B cell (primary cell): ENCODE measurements at regions not wholly inside any gene's neighbourhood (a gene's known extent, or its start where the extent isn't known, plus 50 kb on each side); places are given as distances from the start of the nearest gene placed in this dataset.

Experiments
- ATAC-seq: fragments of 200-7000 bp; cut with Tn5 transposase; one replicate; pipeline ENCODE4 v1.10.0; 2021; ENCODE audit warnings: low read depth, mild to moderate bottlenecking, moderate number of reproducible peaks, moderate library complexity
- CTCF ChIA-PET: fragments of 350-600 bp; sonication (Branson Sonifier 250); formaldehyde crosslinking; loops from one replicate; lab custom pipeline; 2021; ENCODE audit warnings: antibody characterized with exemption, inconsistent platforms; lab: Charles Lee
- POLR2A ChIA-PET: fragments of 350-600 bp; sonication (Branson Sonifier 250); formaldehyde crosslinking; loops from one replicate; lab custom pipeline; 2021; ENCODE audit warnings: antibody characterized with exemption; lab: Charles Lee
- DNase-seq: peaks from one replicate; pipeline ENCODE4 v3.0.0; 2013
- H2AFZ ChIP-seq: 2 replicates; pipeline ENCODE4 v1.6.1; 2012; ENCODE audit warnings: mild to moderate bottlenecking, low read depth, low read length; ENCODE audit not compliant: insufficient read depth, poor library complexity, severe bottlenecking
- H3K27ac ChIP-seq, 2 donors: 1 replicate in 1 of 2; 2 replicates in 1 of 2; pipeline ENCODE4 v1.5.1; 2012 to 2013; ENCODE audit warnings: low read length in 2 of 2, mild to moderate bottlenecking in 2 of 2, moderate library complexity in 1 of 2
- H3K27me3 ChIP-seq, 4 experiments: fragments of 200-600 bp in 1 of 4; sonication (generic) in 1 of 4; replicated peaks in 1 of 4; 1 replicate in 2 of 4; 2 replicates in 2 of 4; pipeline versions ENCODE4 v1.6.1 to v1.7.0; 2013 to 2016; ENCODE audit warnings: low read length in 3 of 4, mild to moderate bottlenecking in 2 of 4, mixed read lengths in 1 of 4, moderate library complexity in 1 of 4; ENCODE audit not compliant: insufficient read depth in 4 of 4, control insufficient read depth in 3 of 4; ENCODE audit errors: control extremely low read depth in 1 of 4
- H3K36me3 ChIP-seq, 2 experiments: replicated peaks in 1 of 2; 1 replicate in 1 of 2; 2 replicates in 1 of 2; pipeline versions ENCODE4 v1.6.1 to v1.7.1; 2013; ENCODE audit warnings: low read length in 1 of 2; ENCODE audit not compliant: insufficient read depth in 2 of 2, control insufficient read depth in 1 of 2; ENCODE audit errors: control extremely low read depth in 1 of 2, extremely low read depth in 1 of 2
- H3K4me1 ChIP-seq, 2 donors: fragments of 200-600 bp in 1 of 2; sonication (generic) in 1 of 2; 1 replicate in 1 of 2; 2 replicates in 1 of 2; pipeline versions ENCODE4 v1.5.1 to v1.6.1; 2013 to 2017; ENCODE audit warnings: low read length in 2 of 2; ENCODE audit not compliant: control insufficient read depth in 2 of 2, insufficient read depth in 2 of 2
- H3K4me2 ChIP-seq: replicated peaks from 2 replicates; pipeline ENCODE3; 2012; ENCODE audit warnings: mild to moderate bottlenecking, low read depth, low read length; ENCODE audit not compliant: poor library complexity, severe bottlenecking
- H3K4me3 ChIP-seq, 5 experiments: fragments of 200-600 bp in 1 of 5; sonication (generic) in 1 of 5; 1 replicate in 3 of 5; 2 replicates in 2 of 5; pipeline versions ENCODE4 v1.5.1 to v1.7.0; 2011 to 2016; ENCODE audit warnings: low read length in 4 of 5, mild to moderate bottlenecking in 4 of 5, low read depth in 2 of 5, control low read depth in 1 of 5, moderate library complexity in 1 of 5; ENCODE audit not compliant: insufficient read depth in 1 of 5; ENCODE audit errors: control extremely low read depth in 1 of 5, extremely low read depth in 1 of 5
- H3K79me2 ChIP-seq: fragments of 200-600 bp; sonication (generic); one replicate; pipeline ENCODE4 v1.6.0; 2016; ENCODE audit warnings: low read length; ENCODE audit not compliant: control insufficient read depth, insufficient read depth
- H3K9ac ChIP-seq: fragments of 200-600 bp; sonication (generic); 2 replicates; pipeline ENCODE4 v1.6.1; 2017; ENCODE audit warnings: mild to moderate bottlenecking, low read length, moderate library complexity
- H3K9me3 ChIP-seq, 3 donors: one replicate each; pipeline versions ENCODE4 v1.6.1 to v1.7.1; 2013; ENCODE audit warnings: low read length in 2 of 3; ENCODE audit not compliant: control insufficient read depth in 2 of 3, insufficient read depth in 1 of 3; ENCODE audit errors: control extremely low read depth in 1 of 3
- H4K20me1 ChIP-seq: 2 replicates; pipeline ENCODE4 v1.6.0; 2012; ENCODE audit warnings: mild to moderate bottlenecking, low read length; ENCODE audit not compliant: insufficient read depth, control insufficient read depth, poor library complexity, severe bottlenecking
- H3K27ac Mint-ChIP-seq: one replicate; pipeline ENCODE4 v1.8.0; 2021; ENCODE audit warnings: mixed read lengths
- H3K27me3 Mint-ChIP-seq: one replicate; pipeline ENCODE4 v1.8.0; 2021; ENCODE audit warnings: mixed read lengths
- H3K4me1 Mint-ChIP-seq: one replicate; pipeline ENCODE4 v1.8.0; 2021; ENCODE audit warnings: mixed read lengths
- H3K4me3 Mint-ChIP-seq: one replicate; pipeline ENCODE4 v1.8.0; 2021; ENCODE audit warnings: mixed read lengths
- H3K9me3 Mint-ChIP-seq: one replicate; pipeline ENCODE4 v1.8.0; 2022; ENCODE audit warnings: mixed read lengths; ENCODE audit not compliant: insufficient read depth
- EZH2 ChIP-seq: IDR thresholded peaks from 2 replicates; pipeline ENCODE4 v1.6.1; 2012; ENCODE audit warnings: borderline replicate concordance, low read depth, mild to moderate bottlenecking, moderate library complexity, low read length; ENCODE audit not compliant: insufficient read depth, poor library complexity, severe bottlenecking
- WGBS: methylation state at CpG from one replicate; pipeline ENCODE4 v1.1.5; 2013; ENCODE audit warnings: missing lambda C conversion rate; ENCODE audit not compliant: insufficient coverage; 5-methylcytosine and 5-hydroxymethylcytosine counted together
- intact Hi-C: fragments of 100-400 bp; cut with micrococcal nuclease; formaldehyde crosslinking; loops from one replicate; pipeline ENCODE4 v1.10.0; 2022
- TF ChIP-seq, protein P1 (sequence below): fragments of 200-600 bp; IDR thresholded peaks from one replicate; pipeline ENCODE4 v1.8.0; 2022; ENCODE audit warnings: antibody characterized with exemption, mild to moderate bottlenecking

DNA sequence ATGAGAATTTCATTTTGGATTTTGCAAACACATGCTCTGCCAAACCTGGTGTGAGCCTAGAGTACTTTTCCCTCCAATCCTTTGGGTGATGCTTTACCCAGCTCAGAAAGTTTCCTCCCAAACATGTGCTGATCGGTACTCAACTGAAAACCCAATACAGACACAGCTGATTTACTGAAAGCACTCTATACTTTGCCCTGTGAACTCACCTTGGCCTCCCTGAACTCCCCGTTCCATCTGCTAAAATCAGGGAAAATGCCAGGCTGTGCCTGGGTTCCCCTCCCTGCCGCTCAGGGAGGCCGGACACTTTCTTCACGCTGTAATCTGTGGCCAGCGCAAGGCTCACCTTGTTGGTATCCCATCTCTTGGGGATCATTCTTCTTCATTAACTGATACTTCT lies 391.2 kb downstream of the CBLN2 start:
- no peaks in the 10 kb centered on the region for H3K4me1 ChIP-seq
- no peak overlapping the region for H3K4me2 ChIP-seq
- no peaks in the 10 kb centered on the region for H3K9me3 ChIP-seq
- H3K79me2 ChIP-seq: no peaks in the 10 kb centered on the region
- Mint-ChIP-seq H3K27ac (no peak overlapping the region), H3K27me3 (no peaks in the 10 kb centered on the region), H3K4me1 (no peaks in the 10 kb centered on the region), H3K4me3 (no peak overlapping the region), H3K9me3 (no peaks in the 10 kb centered on the region)
- H3K4me3 ChIP-seq: no peak overlapping the region
- H4K20me1 ChIP-seq: no peaks in the 10 kb centered on the region
- H3K27me3 ChIP-seq: no peaks in the 10 kb centered on the region
- ATAC-seq (no peak), DNase-seq (no peak)
- no peak overlapping the region for H3K27ac ChIP-seq
- CTCF ChIA-PET: no interaction called here
- no peaks in the 10 kb centered on the region for H3K36me3 ChIP-seq
- H2AFZ ChIP-seq: no peak overlapping the region
- TF ChIP-seq EZH2: no peak
- TF ChIP-seq, protein P1, sequence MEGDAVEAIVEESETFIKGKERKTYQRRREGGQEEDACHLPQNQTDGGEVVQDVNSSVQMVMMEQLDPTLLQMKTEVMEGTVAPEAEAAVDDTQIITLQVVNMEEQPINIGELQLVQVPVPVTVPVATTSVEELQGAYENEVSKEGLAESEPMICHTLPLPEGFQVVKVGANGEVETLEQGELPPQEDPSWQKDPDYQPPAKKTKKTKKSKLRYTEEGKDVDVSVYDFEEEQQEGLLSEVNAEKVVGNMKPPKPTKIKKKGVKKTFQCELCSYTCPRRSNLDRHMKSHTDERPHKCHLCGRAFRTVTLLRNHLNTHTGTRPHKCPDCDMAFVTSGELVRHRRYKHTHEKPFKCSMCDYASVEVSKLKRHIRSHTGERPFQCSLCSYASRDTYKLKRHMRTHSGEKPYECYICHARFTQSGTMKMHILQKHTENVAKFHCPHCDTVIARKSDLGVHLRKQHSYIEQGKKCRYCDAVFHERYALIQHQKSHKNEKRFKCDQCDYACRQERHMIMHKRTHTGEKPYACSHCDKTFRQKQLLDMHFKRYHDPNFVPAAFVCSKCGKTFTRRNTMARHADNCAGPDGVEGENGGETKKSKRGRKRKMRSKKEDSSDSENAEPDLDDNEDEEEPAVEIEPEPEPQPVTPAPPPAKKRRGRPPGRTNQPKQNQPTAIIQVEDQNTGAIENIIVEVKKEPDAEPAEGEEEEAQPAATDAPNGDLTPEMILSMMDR: no peak
- POLR2A ChIA-PET: no interaction called here
- intact Hi-C loops: no loop called here
- WGBS: 97% methylated on average over 3 of the region's 6 CpGs
- no peak overlapping the region for H3K9ac ChIP-seq

- H3K4me3 Mint-ChIP-seq: no peak overlapping the region
- Histone ChIP-seq H3K27me3 (no peaks in the 10 kb centered on the region), H3K27ac (no peak overlapping the region), H3K4me1 (no peaks in the 10 kb centered on the region), H3K79me2 (no peaks in the 10 kb centered on the region), H4K20me1 (no peaks in the 10 kb centered on the region), H2AFZ (no peak overlapping the region), H3K4me3 (no peak overlapping the region), H3K4me2 (no peak overlapping the region), H3K9me3 (no peaks in the 10 kb centered on the region), H3K36me3 (no peaks in the 10 kb centered on the region), H3K9ac (no peak overlapping the region)
- ChIA-PET CTCF (no interaction called here), POLR2A (no interaction called here)
- ATAC-seq: no peak
- intact Hi-C loops: no loop called here
- no peak for DNase-seq
- H3K4me1 Mint-ChIP-seq: no peaks in the 10 kb centered on the region
- H3K27me3 Mint-ChIP-seq: no peaks in the 10 kb centered on the region
- 83% methylated on average over 1 of the region's 3 CpGs for WGBS
- no peaks in the 10 kb centered on the region for H3K9me3 Mint-ChIP-seq
- H3K27ac Mint-ChIP-seq: no peak overlapping the region
- no peak for TF ChIP-seq EZH2
- TF ChIP-seq, protein P1: no peak
Measured at GRCh38 chr18:72147830-72148229, 396.3 kb downstream of the CBLN2 start.
